PFSK-1 (cell line): ENCODE measurements at regions not wholly inside any gene's neighbourhood (a gene's known extent, or its start where the extent isn't known, plus 50 kb on each side); places are given as distances from the start of the nearest gene placed in this dataset.

Experiments
- FOXP2 ChIP-seq: optimal IDR thresholded peaks from 2 replicates; pipeline ENCODE3; 2011; ENCODE audit warnings: borderline replicate concordance, control low read depth, inconsistent platforms; ENCODE audit not compliant: insufficient read depth; ENCODE audit errors: extremely low read length, extremely low read depth
- POLR2AphosphoS5 ChIP-seq: IDR thresholded peaks from 2 replicates; pipeline ENCODE4 v1.6.1; 2012; ENCODE audit warnings: low read depth, mild to moderate bottlenecking, control low read depth, low read length, moderate library complexity
- SIN3A ChIP-seq: IDR thresholded peaks from 2 replicates; pipeline ENCODE4 v1.6.1; 2012; ENCODE audit warnings: mild to moderate bottlenecking, low read length, moderate library complexity, borderline replicate concordance; ENCODE audit not compliant: insufficient read depth
- TAF1 ChIP-seq: IDR thresholded peaks from 2 replicates; pipeline ENCODE4 v1.6.1; 2012; ENCODE audit warnings: low read length, control low read depth, borderline replicate concordance; ENCODE audit not compliant: insufficient read depth
- TF ChIP-seq, protein P1 (sequence below), 2 experiments: IDR thresholded peaks; 2 replicates each; pipeline versions ENCODE4 v1.6.1 to v1.8.0; 2011 to 2012; ENCODE audit warnings: low read depth in 2 of 2, low read length in 2 of 2, control low read depth in 1 of 2, inconsistent platforms in 1 of 2, mild to moderate bottlenecking in 1 of 2, moderate library complexity in 1 of 2; ENCODE audit not compliant: insufficient read depth in 1 of 2

DNA sequence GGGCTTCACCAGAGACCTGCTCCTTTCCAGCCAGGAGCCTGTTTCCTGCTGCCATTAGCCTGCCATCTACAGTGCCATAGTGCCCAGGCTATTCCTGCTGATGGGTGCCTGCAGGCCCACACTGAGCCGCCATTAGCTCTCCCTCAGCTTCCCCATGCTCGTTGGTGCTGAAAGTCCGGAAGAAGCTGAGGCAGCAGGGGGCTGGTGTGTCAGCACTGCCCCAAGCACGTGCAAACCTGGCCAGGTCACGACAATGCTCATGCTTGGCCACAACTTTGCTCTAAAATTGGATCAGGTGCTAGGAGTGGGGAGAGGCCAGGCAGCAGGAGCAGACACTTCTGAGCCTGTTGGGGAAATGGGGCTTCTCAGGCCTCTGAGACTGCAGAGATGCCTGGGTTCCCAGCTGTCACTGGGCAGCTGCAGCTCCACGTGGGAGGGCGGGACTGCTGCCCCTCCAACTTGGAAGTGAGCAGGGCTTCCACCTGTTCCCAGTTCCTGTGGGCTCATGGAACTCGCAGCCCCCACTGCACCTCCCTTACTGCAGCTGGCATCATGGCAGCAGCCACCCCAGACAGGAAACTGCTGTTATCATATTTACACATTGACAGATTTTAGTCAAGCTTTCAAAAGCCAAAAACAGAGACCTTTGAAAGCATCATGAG lies 913.9 kb downstream of the FSTL5 start:
- no peak for TF ChIP-seq TAF1
- no peak for TF ChIP-seq SIN3A
- TF ChIP-seq, protein P1, sequence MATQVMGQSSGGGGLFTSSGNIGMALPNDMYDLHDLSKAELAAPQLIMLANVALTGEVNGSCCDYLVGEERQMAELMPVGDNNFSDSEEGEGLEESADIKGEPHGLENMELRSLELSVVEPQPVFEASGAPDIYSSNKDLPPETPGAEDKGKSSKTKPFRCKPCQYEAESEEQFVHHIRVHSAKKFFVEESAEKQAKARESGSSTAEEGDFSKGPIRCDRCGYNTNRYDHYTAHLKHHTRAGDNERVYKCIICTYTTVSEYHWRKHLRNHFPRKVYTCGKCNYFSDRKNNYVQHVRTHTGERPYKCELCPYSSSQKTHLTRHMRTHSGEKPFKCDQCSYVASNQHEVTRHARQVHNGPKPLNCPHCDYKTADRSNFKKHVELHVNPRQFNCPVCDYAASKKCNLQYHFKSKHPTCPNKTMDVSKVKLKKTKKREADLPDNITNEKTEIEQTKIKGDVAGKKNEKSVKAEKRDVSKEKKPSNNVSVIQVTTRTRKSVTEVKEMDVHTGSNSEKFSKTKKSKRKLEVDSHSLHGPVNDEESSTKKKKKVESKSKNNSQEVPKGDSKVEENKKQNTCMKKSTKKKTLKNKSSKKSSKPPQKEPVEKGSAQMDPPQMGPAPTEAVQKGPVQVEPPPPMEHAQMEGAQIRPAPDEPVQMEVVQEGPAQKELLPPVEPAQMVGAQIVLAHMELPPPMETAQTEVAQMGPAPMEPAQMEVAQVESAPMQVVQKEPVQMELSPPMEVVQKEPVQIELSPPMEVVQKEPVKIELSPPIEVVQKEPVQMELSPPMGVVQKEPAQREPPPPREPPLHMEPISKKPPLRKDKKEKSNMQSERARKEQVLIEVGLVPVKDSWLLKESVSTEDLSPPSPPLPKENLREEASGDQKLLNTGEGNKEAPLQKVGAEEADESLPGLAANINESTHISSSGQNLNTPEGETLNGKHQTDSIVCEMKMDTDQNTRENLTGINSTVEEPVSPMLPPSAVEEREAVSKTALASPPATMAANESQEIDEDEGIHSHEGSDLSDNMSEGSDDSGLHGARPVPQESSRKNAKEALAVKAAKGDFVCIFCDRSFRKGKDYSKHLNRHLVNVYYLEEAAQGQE (IDR thresholded peaks at IDR 0.05; ENCODE audit: insufficient read depth in 1 of 2, low read depth in 2 of 2, low read length in 2 of 2), result no peak
- TF ChIP-seq POLR2AphosphoS5, result no peak
- no peak for TF ChIP-seq FOXP2

DNA sequence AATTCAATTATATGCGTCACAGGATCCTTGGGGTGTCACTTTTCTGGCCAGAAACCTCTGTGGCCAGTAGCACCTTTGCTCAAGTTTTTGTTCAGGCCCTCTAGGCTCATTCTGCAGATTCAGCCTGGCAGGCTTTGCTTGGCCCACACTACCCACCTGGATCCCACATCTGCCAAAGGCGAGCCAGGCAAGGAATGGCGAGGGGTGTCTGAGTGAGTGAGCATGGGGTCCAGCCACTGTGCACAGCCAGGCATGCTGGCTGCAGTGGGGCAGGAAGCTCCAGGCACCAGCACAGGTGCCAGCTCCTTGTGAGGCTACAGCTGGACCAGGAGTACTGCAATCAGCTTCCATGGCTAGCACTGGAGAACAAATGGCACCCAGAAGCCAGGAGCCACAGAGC lies 914.9 kb downstream of the FSTL5 start:
- no peak for TF ChIP-seq POLR2AphosphoS5
- TF ChIP-seq SIN3A, result no peak
- no peak for TF ChIP-seq TAF1
- TF ChIP-seq, protein P1 (IDR thresholded peaks at IDR 0.05; ENCODE audit: insufficient read depth in 1 of 2, low read depth in 2 of 2, low read length in 2 of 2), result no peak
- TF ChIP-seq FOXP2, result no peak

DNA sequence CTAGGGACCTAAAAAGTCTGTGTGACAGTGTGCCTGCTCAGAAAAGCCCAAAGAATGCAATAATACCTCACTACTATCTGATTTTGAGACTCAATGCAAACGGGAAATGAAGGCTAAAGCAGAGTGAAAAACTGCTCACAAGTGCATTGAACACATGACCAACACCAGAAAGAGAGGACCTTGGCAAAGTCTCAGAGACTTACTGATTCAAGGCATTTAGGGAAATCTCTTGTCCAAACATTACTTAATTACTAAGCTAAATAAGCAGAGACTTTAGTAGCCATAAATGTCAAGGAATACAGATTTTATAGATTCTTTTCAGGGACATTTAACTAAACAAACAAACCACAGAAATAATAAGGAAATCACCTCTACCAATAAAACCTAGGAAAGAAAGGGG lies 916.0 kb downstream of the FSTL5 start:
- TF ChIP-seq TAF1 (no peak), SIN3A (no peak), FOXP2 (no peak), POLR2AphosphoS5 (no peak)
- TF ChIP-seq, protein P1 (IDR thresholded peaks at IDR 0.05; ENCODE audit: insufficient read depth in 1 of 2, low read depth in 2 of 2, low read length in 2 of 2), result no peak

DNA sequence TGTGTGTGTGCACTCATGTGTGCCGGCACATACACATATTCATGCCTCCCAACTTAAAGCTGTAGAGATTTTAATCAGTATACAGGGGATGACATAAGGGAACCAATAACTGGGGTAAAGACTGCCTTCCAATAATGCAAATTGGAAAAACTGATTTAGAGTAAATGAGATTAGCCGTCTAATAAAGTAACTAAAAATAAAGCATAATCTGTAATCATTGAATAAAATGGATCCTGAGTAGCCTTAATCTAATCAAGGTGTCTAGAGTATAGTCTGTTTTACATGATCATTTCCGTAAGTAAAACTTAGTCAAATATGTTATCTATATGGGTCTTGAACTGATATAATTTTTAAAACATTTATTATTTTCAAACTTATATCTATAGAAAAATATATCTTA lies 925.8 kb downstream of the FSTL5 start:
- TF ChIP-seq, protein P1 (IDR thresholded peaks at IDR 0.05; ENCODE audit: insufficient read depth in 1 of 2, low read depth in 2 of 2, low read length in 2 of 2), result no peak
- no peak for TF ChIP-seq SIN3A
- no peak for TF ChIP-seq TAF1
- TF ChIP-seq POLR2AphosphoS5, result no peak
- TF ChIP-seq FOXP2, result no peak
